GM19023 (cell line): ENCODE measurements at regions not wholly inside any gene's neighbourhood (a gene's known extent, or its start where the extent isn't known, plus 50 kb on each side); places are given as distances from the start of the nearest gene placed in this dataset.
"Not testable (repeated sequence)": the region's sequence is repeated elsewhere in the genome, so short reads cannot be mapped to it uniquely, and the experiment has no call there.

Experiments used
- ATAC-seq: cut with Tn5 transposase; IDR thresholded peaks from one replicate; pipeline ENCODE4 v1.9.1; 2021; ENCODE audit warnings: mild to moderate bottlenecking, moderate library complexity; ENCODE audit not compliant: unreplicated experiment

GRCh38 chr5:145027286-145027685 is 807.9 kb downstream of the PRELID2 start:
- no peak for ATAC-seq

GRCh38 chr5:145025775-145026174 is 809.4 kb downstream of the PRELID2 start:
- no peak for ATAC-seq

- ATAC-seq = no peak
Observed at GRCh38 chr5:145015146-145015545, 820.0 kb downstream of the PRELID2 start.

GRCh38 chr5:145014109-145014508 is 821.0 kb downstream of the PRELID2 start:
- no peak for ATAC-seq

- ATAC-seq = no peak
Observed at GRCh38 chr5:145010834-145011233, 824.3 kb downstream of the PRELID2 start.

GRCh38 chr5:145008876-145009530 is 826.1 kb downstream of the PRELID2 start:
- no peak for ATAC-seq

GRCh38 chr5:144994356-144994755 is 823.7 kb downstream of the KCTD16 start:
- ATAC-seq = not testable (repeated sequence)

- ATAC-seq = no peak
Observed at GRCh38 chr5:144983101-144983500, 812.4 kb downstream of the KCTD16 start.

- no peak for ATAC-seq
Observed at GRCh38 chr5:144979516-144980264, 809.0 kb downstream of the KCTD16 start.

GRCh38 chr5:144972317-144972716 is 801.6 kb downstream of the KCTD16 start:
- no peak for ATAC-seq

- no peak for ATAC-seq
Observed at GRCh38 chr5:144971108-144971850, 800.6 kb downstream of the KCTD16 start.

- ATAC-seq = no peak
Observed at GRCh38 chr5:144960296-144960695, 789.6 kb downstream of the KCTD16 start.

- ATAC-seq = no peak
Observed at GRCh38 chr5:144958002-144958401, 787.3 kb downstream of the KCTD16 start.

- ATAC-seq = no peak
Observed at GRCh38 chr5:144950996-144951395, 780.3 kb downstream of the KCTD16 start.

- no peak for ATAC-seq
Observed at GRCh38 chr5:144947023-144947422, 776.4 kb downstream of the KCTD16 start.

GRCh38 chr5:144945503-144945902 is 774.8 kb downstream of the KCTD16 start:
- ATAC-seq = no peak

GRCh38 chr5:144944936-144945335 is 774.3 kb downstream of the KCTD16 start:
- no peak for ATAC-seq

GRCh38 chr5:144941004-144941403 is 770.3 kb downstream of the KCTD16 start:
- ATAC-seq = no peak

GRCh38 chr5:144918371-144918770 is 747.7 kb downstream of the KCTD16 start:
- ATAC-seq = no peak

GRCh38 chr5:144915452-144915851 is 744.8 kb downstream of the KCTD16 start:
- no peak for ATAC-seq

- ATAC-seq = no peak
Observed at GRCh38 chr5:144913661-144914060, 743.0 kb downstream of the KCTD16 start.

GRCh38 chr5:144896473-144896872 is 725.8 kb downstream of the KCTD16 start:
- no peak for ATAC-seq
